PC-9 (cell line): ENCODE measurements at regions not wholly inside any gene's neighbourhood (a gene's known extent, or its start where the extent isn't known, plus 50 kb on each side); places are given as distances from the start of the nearest gene placed in this dataset.

Experiments used
- BruUV-seq: library from RNA; stranded (reverse); fragments of 400-500 nt; replicated peaks from 2 replicates; lab custom pipeline; 2021; lab: Mats Ljungman, UMichigan
- CTCF ChIA-PET: fragments of 300-600 bp; sonication (Branson Sonifier 250); formaldehyde crosslinking; loops from one replicate; lab custom pipeline; 2022; ENCODE audit warnings: antibody characterized with exemption; lab: Charles Lee
- POLR2A ChIA-PET: fragments of 300-600 bp; sonication (Branson Sonifier 250); formaldehyde crosslinking; loops from one replicate; lab custom pipeline; 2022; ENCODE audit warnings: antibody characterized with exemption; ENCODE audit not compliant: unreplicated experiment; lab: Charles Lee
- DNase-seq, 2 experiments: peaks; one replicate each; pipeline versions ENCODE4 v3.0.0 to v3.0.0-alpha.2; 2015 to 2022; ENCODE audit warnings: mixed read lengths in 1 of 2
- H2AFZ ChIP-seq: fragments of 200-600 bp; sonication (generic); 2 replicates; pipeline ENCODE4 v1.8.1; 2017; ENCODE audit warnings: antibody characterized with exemption
- H3F3A ChIP-seq: fragments of 200-600 bp; sonication (generic); 2 replicates; pipeline ENCODE4 v1.8.1; 2017; ENCODE audit warnings: antibody characterized with exemption, mild to moderate bottlenecking, low read depth; ENCODE audit not compliant: insufficient read depth
- H3K27ac ChIP-seq: fragments of 200-600 bp; sonication (generic); 2 replicates; pipeline ENCODE4 v1.6.1; 2016; ENCODE audit warnings: mixed run types
- H3K27me3 ChIP-seq: fragments of 200-600 bp; sonication (generic); 2 replicates; pipeline ENCODE4 v1.6.1; 2016; ENCODE audit warnings: low read depth, mixed run types; ENCODE audit not compliant: insufficient read depth
- H3K36me3 ChIP-seq: fragments of 200-600 bp; sonication (generic); 2 replicates; pipeline ENCODE4 v1.6.1; 2016; ENCODE audit warnings: low read depth, mixed run types
- H3K4me1 ChIP-seq: fragments of 200-600 bp; sonication (generic); replicated peaks from 2 replicates; pipeline ENCODE4 v1.6.1; 2016; ENCODE audit warnings: mixed run types; ENCODE audit not compliant: insufficient read depth
- H3K4me2 ChIP-seq: fragments of 200-600 bp; sonication (generic); 2 replicates; pipeline ENCODE4 v1.6.1; 2017; ENCODE audit warnings: mixed run types
- H3K4me3 ChIP-seq: fragments of 200-600 bp; sonication (generic); 2 replicates; pipeline ENCODE4 v1.6.1; 2016; ENCODE audit warnings: mixed run types
- H3K79me2 ChIP-seq: fragments of 200-600 bp; sonication (generic); 2 replicates; pipeline ENCODE4 v1.6.1; 2017; ENCODE audit warnings: low read depth, mixed run types
- H3K9me2 ChIP-seq: fragments of 200-600 bp; sonication (generic); 2 replicates; pipeline ENCODE4 v1.8.1; 2017; ENCODE audit warnings: mild to moderate bottlenecking; ENCODE audit not compliant: insufficient read depth
- H3K9me3 ChIP-seq: fragments of 200-600 bp; sonication (generic); 2 replicates; pipeline ENCODE4 v1.8.1; 2016; ENCODE audit warnings: low read depth; ENCODE audit not compliant: insufficient read depth
- H4K20me1 ChIP-seq: fragments of 200-600 bp; sonication (generic); 2 replicates; pipeline ENCODE4 v1.8.1; 2017; ENCODE audit not compliant: insufficient read depth
- CTCF ChIP-seq: fragments of 200-600 bp; sonication (generic); conservative IDR thresholded peaks from 2 replicates; pipeline ENCODE4 v1.6.1; 2017; ENCODE audit warnings: mixed run types, antibody characterized with exemption, mild to moderate bottlenecking, moderate library complexity
- EZH2 ChIP-seq: fragments of 200-600 bp; sonication (generic); IDR thresholded peaks from 2 replicates; pipeline ENCODE4 v1.8.0; 2017; ENCODE audit warnings: antibody characterized with exemption, low read depth
- intact Hi-C: fragments of 100-400 bp; cut with micrococcal nuclease; formaldehyde crosslinking; loops from one replicate; pipeline ENCODE4 v1.10.0; 2022; ENCODE audit not compliant: unreplicated experiment

DNA sequence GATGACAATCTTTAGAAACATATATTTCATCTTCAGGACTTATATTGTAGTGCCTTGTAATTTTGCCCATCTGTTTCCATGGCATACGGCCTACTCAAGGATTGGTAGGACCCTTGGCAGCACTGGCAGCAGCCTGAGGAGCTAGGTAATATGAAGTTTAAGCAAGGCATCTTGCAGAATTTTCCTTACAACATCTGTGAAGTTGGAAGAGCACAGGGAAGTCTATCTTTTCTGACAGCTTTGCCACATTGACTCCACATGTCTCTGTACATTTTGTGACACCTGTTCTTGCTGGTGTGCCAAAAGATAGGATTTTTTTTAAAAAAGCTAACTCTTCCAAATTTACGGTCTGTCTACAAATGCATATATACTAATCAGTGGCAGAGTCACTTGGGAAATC, 1235.2 kb downstream of the PCDH7 start:
- no peak overlapping the region for H2AFZ ChIP-seq
- H3K4me3 ChIP-seq = no peak overlapping the region
- CTCF ChIA-PET = no interaction called here
- no peaks in the 10 kb centered on the region for H3K36me3 ChIP-seq
- H3K4me2 ChIP-seq = no peak overlapping the region
- H4K20me1 ChIP-seq = no peaks in the 10 kb centered on the region
- no peaks in the 10 kb centered on the region for H3K9me2 ChIP-seq
- no TSS peak for BruUV-seq
- POLR2A ChIA-PET = no interaction called here
- no peak overlapping the region for H3K27ac ChIP-seq
- H3K9me3 ChIP-seq = no peaks in the 10 kb centered on the region
- no peaks in the 10 kb centered on the region for H3F3A ChIP-seq
- DNase-seq = no peak
- no peaks in the 10 kb centered on the region for H3K27me3 ChIP-seq
- H3K79me2 ChIP-seq = no peaks in the 10 kb centered on the region
- TF ChIP-seq EZH2 (no peak), CTCF (no peak)
- H3K4me1 ChIP-seq = no peaks in the 10 kb centered on the region
- intact Hi-C loops = no loop called here

DNA sequence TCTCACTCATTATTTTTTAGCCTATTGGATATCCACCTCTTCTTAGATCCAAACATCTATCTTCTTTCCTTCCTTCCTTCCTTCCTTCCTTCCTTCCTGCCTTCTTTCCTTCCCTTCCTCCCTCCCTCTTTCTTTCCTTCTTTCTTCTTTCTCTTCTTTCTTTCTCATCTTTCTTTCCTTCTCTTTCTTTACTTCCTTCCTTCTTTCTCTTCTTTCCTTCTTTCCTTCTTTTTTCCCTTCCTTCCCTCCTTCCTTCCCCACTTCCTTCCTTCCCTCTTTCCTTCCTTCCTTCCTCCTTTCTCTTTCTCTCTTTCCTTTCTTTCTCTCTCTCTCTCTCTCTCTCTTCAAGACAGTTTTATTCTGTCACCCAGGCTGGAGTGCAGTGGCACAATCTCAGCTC, 1239.8 kb downstream of the PCDH7 start:
- TF ChIP-seq EZH2 (no peak), CTCF (no peak)
- Histone ChIP-seq H3K27me3 (no peaks in the 10 kb centered on the region), H2AFZ (no peak overlapping the region), H3K9me2 (no peaks in the 10 kb centered on the region), H3K9me3 (no peaks in the 10 kb centered on the region), H3K79me2 (no peaks in the 10 kb centered on the region), H3K36me3 (no peaks in the 10 kb centered on the region), H3F3A (no peaks in the 10 kb centered on the region), H3K27ac (no peak overlapping the region), H4K20me1 (no peaks in the 10 kb centered on the region), H3K4me1 (no peaks in the 10 kb centered on the region), H3K4me2 (no peak overlapping the region), H3K4me3 (no peak overlapping the region)
- ChIA-PET POLR2A (no interaction called here), CTCF (no interaction called here)
- no peak for DNase-seq
- BruUV-seq = no TSS peak
- intact Hi-C loops = no loop called here

GRCh38 chr4:31964685-31965084, 1244.5 kb downstream of the PCDH7 start:
- H3K9me3 ChIP-seq = no peaks in the 10 kb centered on the region
- no peak for TF ChIP-seq EZH2
- TF ChIP-seq CTCF = no peak
- H3K36me3 ChIP-seq = no peaks in the 10 kb centered on the region
- no peak overlapping the region for H3K27ac ChIP-seq
- H3K4me3 ChIP-seq = no peak overlapping the region
- H3K27me3 ChIP-seq = no peaks in the 10 kb centered on the region
- BruUV-seq = no TSS peak
- ChIA-PET POLR2A (no interaction called here), CTCF (no interaction called here)
- H3K79me2 ChIP-seq = no peaks in the 10 kb centered on the region
- no peak overlapping the region for H2AFZ ChIP-seq
- no peak for DNase-seq
- H3K4me2 ChIP-seq = no peak overlapping the region
- no peaks in the 10 kb centered on the region for H3K4me1 ChIP-seq
- intact Hi-C loops = no loop called here
- H3K9me2 ChIP-seq = no peaks in the 10 kb centered on the region
- no peaks in the 10 kb centered on the region for H3F3A ChIP-seq
- no peaks in the 10 kb centered on the region for H4K20me1 ChIP-seq
